ENCODE measurements at regions not wholly inside any gene's neighbourhood (a gene's known extent, or its start where the extent isn't known, plus 50 kb on each side); places are given as distances from the start of the nearest gene placed in this dataset.

DNA sequence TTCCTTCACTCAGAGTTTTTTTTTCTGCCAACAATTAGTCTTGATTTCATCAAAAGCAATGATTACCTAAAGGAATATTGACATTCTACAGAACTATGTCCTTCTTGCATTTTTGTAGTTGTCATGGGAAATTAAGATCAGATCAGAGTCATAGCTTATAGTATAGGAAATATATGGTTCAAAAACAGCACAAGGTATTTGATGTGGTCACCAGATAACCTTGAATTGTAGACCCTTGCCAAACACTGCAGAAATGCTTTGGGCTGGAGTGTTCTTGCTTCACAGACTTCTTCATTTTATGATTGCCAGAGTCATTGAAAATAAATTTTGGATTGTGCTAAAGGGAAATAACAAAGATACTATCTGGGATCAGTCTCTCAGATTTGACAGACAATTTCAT lies 103.7 kb downstream of the AKAP11 start:
- TF ChIP-seq, protein P1, sequence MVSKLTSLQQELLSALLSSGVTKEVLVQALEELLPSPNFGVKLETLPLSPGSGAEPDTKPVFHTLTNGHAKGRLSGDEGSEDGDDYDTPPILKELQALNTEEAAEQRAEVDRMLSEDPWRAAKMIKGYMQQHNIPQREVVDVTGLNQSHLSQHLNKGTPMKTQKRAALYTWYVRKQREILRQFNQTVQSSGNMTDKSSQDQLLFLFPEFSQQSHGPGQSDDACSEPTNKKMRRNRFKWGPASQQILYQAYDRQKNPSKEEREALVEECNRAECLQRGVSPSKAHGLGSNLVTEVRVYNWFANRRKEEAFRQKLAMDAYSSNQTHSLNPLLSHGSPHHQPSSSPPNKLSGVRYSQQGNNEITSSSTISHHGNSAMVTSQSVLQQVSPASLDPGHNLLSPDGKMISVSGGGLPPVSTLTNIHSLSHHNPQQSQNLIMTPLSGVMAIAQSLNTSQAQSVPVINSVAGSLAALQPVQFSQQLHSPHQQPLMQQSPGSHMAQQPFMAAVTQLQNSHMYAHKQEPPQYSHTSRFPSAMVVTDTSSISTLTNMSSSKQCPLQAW (CRISPR knock-in tag; IDR thresholded peaks at IDR 0.05) = no peak
- TF ChIP-seq ATRX (CRISPR knock-in tag; IDR thresholded peaks at IDR 0.05; ENCODE audit: borderline replicate concordance) (no peak), ZNF75D (CRISPR knock-in tag; IDR thresholded peaks at IDR 0.05; ENCODE audit: borderline replicate concordance) (no peak), ZNF468 (CRISPR knock-in tag; IDR thresholded peaks at IDR 0.05) (no peak), POLR2AphosphoS5 (IDR thresholded peaks at IDR 0.05; ENCODE audit: low read depth, low read length) (no peak), HMG20B (CRISPR knock-in tag; conservative IDR thresholded peaks at IDR 0.05) (no peak)
- TF ChIP-seq, protein P2, sequence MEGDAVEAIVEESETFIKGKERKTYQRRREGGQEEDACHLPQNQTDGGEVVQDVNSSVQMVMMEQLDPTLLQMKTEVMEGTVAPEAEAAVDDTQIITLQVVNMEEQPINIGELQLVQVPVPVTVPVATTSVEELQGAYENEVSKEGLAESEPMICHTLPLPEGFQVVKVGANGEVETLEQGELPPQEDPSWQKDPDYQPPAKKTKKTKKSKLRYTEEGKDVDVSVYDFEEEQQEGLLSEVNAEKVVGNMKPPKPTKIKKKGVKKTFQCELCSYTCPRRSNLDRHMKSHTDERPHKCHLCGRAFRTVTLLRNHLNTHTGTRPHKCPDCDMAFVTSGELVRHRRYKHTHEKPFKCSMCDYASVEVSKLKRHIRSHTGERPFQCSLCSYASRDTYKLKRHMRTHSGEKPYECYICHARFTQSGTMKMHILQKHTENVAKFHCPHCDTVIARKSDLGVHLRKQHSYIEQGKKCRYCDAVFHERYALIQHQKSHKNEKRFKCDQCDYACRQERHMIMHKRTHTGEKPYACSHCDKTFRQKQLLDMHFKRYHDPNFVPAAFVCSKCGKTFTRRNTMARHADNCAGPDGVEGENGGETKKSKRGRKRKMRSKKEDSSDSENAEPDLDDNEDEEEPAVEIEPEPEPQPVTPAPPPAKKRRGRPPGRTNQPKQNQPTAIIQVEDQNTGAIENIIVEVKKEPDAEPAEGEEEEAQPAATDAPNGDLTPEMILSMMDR (CRISPR knock-in tag; IDR thresholded peaks at IDR 0.05) = no peak

Measured in HepG2 (cell line).